DND-41 (cell line): ENCODE measurements at regions not wholly inside any gene's neighbourhood (a gene's known extent, or its start where the extent isn't known, plus 50 kb on each side); places are given as distances from the start of the nearest gene placed in this dataset.

Experiments used
- ATAC-seq: fragments of 200-7000 bp; cut with Tn5 transposase; 3 replicates; pipeline ENCODE4 v1.9.1; 2021; ENCODE audit warnings: low read depth; ENCODE audit not compliant: insufficient read depth
- DNase-seq: peaks from one replicate; pipeline ENCODE4 v3.0.0-alpha.2; 2020
- H2AFZ ChIP-seq: 2 replicates; pipeline ENCODE4 v1.6.0; 2012; ENCODE audit warnings: low read depth, low read length
- H3K27ac ChIP-seq: 2 replicates; pipeline ENCODE4 v1.5.1; 2012; ENCODE audit warnings: low read length, inconsistent platforms
- H3K27me3 ChIP-seq: fragments of 200-600 bp; sonication (generic); 2 replicates; pipeline ENCODE4 v1.6.0; 2012; ENCODE audit warnings: low read length, mild to moderate bottlenecking, inconsistent platforms; ENCODE audit not compliant: insufficient read depth, poor library complexity
- H3K36me3 ChIP-seq: 2 replicates; pipeline ENCODE4 v1.5.1; 2012; ENCODE audit warnings: low read length, inconsistent platforms; ENCODE audit not compliant: insufficient read depth
- H3K4me1 ChIP-seq: 2 replicates; pipeline ENCODE4 v1.5.1; 2012; ENCODE audit warnings: mild to moderate bottlenecking, low read length; ENCODE audit not compliant: insufficient read depth
- H3K4me2 ChIP-seq: 2 replicates; pipeline ENCODE4 v1.6.0; 2012; ENCODE audit warnings: mild to moderate bottlenecking, moderate library complexity, low read length, inconsistent platforms; ENCODE audit not compliant: insufficient read depth
- H3K4me3 ChIP-seq, 2 experiments: fragments of 200-600 bp in 1 of 2; shearing (Covaris generic) in 1 of 2; 2 replicates each; pipeline ENCODE4 v1.5.1; 2012 to 2016; ENCODE audit warnings: inconsistent platforms in 2 of 2, low read length in 2 of 2, mild to moderate bottlenecking in 2 of 2, low read depth in 1 of 2, moderate library complexity in 1 of 2
- H3K79me2 ChIP-seq: 2 replicates; pipeline ENCODE4 v1.6.0; 2012; ENCODE audit warnings: low read length, inconsistent platforms; ENCODE audit not compliant: insufficient read depth
- H3K9ac ChIP-seq: 2 replicates; pipeline ENCODE4 v1.6.0; 2012; ENCODE audit warnings: low read depth, mild to moderate bottlenecking, inconsistent platforms, low read length, moderate library complexity
- H3K9me3 ChIP-seq: 2 replicates; pipeline ENCODE4 v1.5.1; 2012; ENCODE audit warnings: low read length, moderate library complexity, mild to moderate bottlenecking, inconsistent platforms; ENCODE audit not compliant: insufficient read depth, severe bottlenecking
- H4K20me1 ChIP-seq: 2 replicates; pipeline ENCODE4 v1.6.0; 2012; ENCODE audit warnings: low read length; ENCODE audit not compliant: insufficient read depth
- CTCF ChIP-seq: IDR thresholded peaks from 2 replicates; pipeline ENCODE4 v1.5.1; 2012; ENCODE audit warnings: borderline replicate concordance, low read length, moderate library complexity, mild to moderate bottlenecking; ENCODE audit not compliant: poor library complexity, severe bottlenecking; ENCODE audit errors: extremely low read depth
- EZH2 ChIP-seq: IDR thresholded peaks from 3 replicates; pipeline ENCODE4 v1.6.1; 2012; ENCODE audit warnings: borderline replicate concordance, low read depth, mild to moderate bottlenecking, moderate library complexity, low read length, inconsistent platforms; ENCODE audit not compliant: severe bottlenecking

- H3K4me1 ChIP-seq = peaks cover 10% of the 10 kb centered on the region
- no peak overlapping the region for H3K9ac ChIP-seq
- ATAC-seq (no peak), DNase-seq (no peak)
- TF ChIP-seq CTCF = no peak
- TF ChIP-seq EZH2 = no peak
- no peaks in the 10 kb centered on the region for H3K36me3 ChIP-seq
- H3K79me2 ChIP-seq = no peaks in the 10 kb centered on the region
- H3K4me3 ChIP-seq = no peak overlapping the region
- no peaks in the 10 kb centered on the region for H4K20me1 ChIP-seq
- no peak overlapping the region for H3K27ac ChIP-seq
- H3K4me2 ChIP-seq = no peak overlapping the region
- H2AFZ ChIP-seq = no peak overlapping the region
- peaks cover 9% of the 10 kb centered on the region for H3K9me3 ChIP-seq
- no peaks in the 10 kb centered on the region for H3K27me3 ChIP-seq
These were observed 180.1 kb upstream of the BCL6 start for GRCh38 chr3:187925326-187925725.

GRCh38 chr3:187926620-187927019 lies 181.4 kb upstream of the BCL6 start:
- no peak for TF ChIP-seq CTCF
- no peak for TF ChIP-seq EZH2
- Histone ChIP-seq H3K9me3 (peaks cover 9% of the 10 kb centered on the region), H3K27me3 (no peaks in the 10 kb centered on the region), H2AFZ (no peak overlapping the region), H3K4me1 (peaks cover 10% of the 10 kb centered on the region), H3K4me3 (no peak overlapping the region), H3K4me2 (no peak overlapping the region), H3K9ac (no peak overlapping the region), H3K27ac (no peak overlapping the region), H4K20me1 (no peaks in the 10 kb centered on the region), H3K36me3 (no peaks in the 10 kb centered on the region), H3K79me2 (no peaks in the 10 kb centered on the region)
- no peak for ATAC-seq
- no peak for DNase-seq

- Histone ChIP-seq H4K20me1 (no peaks in the 10 kb centered on the region), H3K79me2 (no peaks in the 10 kb centered on the region), H3K36me3 (no peaks in the 10 kb centered on the region), H3K9me3 (peaks cover 9% of the 10 kb centered on the region), H3K9ac (no peak overlapping the region), H3K4me3 (no peak overlapping the region), H3K4me2 (no peak overlapping the region), H3K27me3 (no peaks in the 10 kb centered on the region), H3K4me1 (peaks cover 9% of the 10 kb centered on the region), H2AFZ (no peak overlapping the region), H3K27ac (no peak overlapping the region)
- DNase-seq (no peak), ATAC-seq (no peak)
- TF ChIP-seq EZH2 (no peak), CTCF (no peak)
These were observed 182.3 kb upstream of the BCL6 start for GRCh38 chr3:187927565-187927964.
